GM19240 (cell line): ENCODE measurements at regions not wholly inside any gene's neighbourhood (a gene's known extent, or its start where the extent isn't known, plus 50 kb on each side); places are given as distances from the start of the nearest gene placed in this dataset.
"Not testable (repeated sequence)": the region's sequence is repeated elsewhere in the genome, so short reads cannot be mapped to it uniquely, and the experiment has no call there.

Experiments used
- DNase-seq: peaks from one replicate; pipeline ENCODE4 v3.0.0; 2011; ENCODE audit warnings: low spot score; ENCODE audit not compliant: insufficient read length

DNA sequence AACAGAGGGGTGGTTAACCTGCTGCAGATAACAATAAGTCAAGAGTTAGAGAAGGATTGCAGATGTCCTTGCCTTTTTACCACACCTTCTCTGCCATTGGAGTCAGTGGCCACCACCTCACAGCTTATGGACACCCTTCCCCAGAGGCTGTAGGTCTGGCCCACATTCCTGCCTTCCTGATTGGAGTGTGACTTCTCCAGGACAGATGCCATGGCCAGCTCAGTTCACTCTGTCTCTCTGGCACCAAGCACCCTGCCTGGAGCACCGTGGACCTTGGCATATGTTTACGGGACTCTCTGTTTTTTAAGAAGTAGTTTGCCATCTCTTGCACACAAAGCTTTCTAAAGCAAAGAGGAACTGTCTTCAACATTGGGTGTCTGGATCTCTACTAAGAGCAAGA, 323.8 kb downstream of the BCL2L11 start:
- DNase-seq, result not testable (repeated sequence)

DNA sequence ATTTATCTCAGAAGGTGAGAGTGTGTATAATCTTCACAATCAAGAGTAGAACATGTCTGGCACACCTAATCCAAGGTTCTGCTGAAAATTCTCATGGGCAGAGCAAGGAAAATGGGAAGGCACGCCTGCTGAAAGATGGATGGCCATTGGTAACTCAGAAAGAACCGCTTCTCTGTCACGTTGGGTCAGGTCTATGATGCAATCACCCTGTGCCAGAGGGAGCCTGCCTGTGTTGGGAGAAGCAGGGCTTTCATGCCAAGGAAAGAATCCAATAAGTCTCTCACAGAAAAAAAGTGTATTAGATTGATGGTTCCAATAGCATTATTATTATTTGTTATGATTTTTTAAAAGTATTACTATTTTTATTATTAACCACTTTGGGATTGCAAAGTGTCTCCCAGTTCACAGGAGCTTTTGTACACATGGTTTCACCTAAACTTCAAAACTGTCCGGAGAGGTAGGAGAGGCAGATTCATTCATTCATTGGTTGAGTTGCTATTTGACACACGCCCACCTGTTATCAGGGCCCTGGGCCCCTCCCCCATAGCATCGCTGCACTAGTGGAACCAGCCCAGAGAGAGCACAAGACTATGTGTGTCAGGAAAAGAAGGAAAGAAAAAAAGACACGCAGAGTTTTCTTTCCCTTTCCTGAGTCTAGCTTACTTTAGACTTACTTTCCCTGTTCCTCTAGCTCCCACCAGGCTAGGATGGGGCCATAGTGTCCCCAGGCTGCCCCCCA, 324.6 kb downstream of the BCL2L11 start:
- DNase-seq, result not testable (repeated sequence)

DNA sequence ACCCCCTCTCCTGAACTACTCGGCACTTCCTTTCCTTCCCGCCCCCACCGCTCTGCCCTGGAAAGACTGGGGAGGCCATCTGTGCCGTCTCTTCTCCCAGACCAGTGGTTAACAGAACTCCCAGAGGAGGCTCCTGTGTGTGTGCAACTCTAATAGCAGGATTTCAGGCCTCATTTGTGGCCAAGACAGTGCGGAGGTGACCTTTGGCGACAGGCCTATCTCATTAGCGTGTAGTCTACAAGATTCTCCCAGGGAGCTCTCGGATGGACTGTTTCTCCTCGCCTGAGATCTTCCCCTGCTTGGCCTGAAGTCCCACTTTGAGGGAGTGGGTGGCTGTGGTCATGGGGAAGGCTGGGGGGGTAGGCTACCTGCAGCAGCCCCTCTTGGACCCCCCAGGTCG, 325.2 kb downstream of the BCL2L11 start:
- DNase-seq, result not testable (repeated sequence)

DNA sequence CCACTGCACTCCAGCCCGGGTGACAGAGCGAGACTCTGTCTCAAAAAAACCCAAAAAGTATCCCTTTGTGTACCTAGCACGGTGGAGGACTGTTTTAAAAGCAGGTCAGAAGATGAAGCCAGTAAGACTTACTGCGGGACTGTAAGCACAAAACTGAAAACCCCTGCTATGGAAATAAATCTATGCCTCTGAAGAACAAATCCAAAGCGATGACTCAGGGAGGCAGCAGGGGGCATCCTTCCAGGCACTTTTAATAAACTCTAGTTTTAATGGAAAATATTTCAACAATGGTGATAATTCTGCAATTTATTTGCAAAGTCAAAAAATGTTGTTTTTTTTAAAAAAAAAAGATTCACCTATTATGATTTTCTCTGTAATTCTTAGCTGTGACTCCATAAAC, 326.8 kb downstream of the BCL2L11 start:
- DNase-seq, result not testable (repeated sequence)

DNA sequence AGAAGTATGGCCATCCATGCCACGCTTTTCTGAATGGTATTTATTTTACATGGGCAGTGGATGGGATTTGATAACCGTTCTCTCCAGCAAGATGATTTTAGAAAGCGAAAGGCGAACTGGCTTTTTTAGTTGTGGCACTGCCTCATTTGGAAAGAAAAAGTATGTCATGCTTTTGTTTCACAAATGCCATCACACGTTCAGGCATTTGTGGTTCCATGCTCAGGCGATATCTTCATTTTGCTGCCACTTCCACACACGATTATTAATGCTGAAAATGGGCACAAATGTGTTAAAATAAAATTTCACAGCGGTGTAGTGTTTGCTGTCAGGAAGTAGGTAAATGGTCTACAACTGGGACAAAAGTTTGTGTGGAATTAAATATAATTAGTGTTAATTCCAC, 328.1 kb downstream of the BCL2L11 start:
- not testable (repeated sequence) for DNase-seq

DNA sequence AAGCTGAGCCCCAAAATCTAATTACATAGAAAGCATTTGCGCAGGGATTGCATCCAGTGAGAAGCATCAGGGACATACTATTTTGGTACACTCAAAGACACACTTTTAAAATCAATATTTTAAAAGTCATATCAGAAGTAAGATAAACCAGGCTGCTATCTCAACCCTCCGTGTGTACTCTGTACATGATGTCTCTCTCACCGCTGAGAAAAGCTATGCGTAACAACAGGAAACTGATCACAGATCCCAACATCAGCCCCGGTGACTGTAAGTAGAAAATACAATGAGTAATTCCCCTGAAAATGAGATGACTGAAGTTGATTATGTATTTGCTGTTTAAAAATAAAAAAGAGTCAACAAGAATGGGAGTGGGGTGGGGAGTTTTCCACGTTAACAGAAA, 329.8 kb downstream of the BCL2L11 start:
- not testable (repeated sequence) for DNase-seq

DNA sequence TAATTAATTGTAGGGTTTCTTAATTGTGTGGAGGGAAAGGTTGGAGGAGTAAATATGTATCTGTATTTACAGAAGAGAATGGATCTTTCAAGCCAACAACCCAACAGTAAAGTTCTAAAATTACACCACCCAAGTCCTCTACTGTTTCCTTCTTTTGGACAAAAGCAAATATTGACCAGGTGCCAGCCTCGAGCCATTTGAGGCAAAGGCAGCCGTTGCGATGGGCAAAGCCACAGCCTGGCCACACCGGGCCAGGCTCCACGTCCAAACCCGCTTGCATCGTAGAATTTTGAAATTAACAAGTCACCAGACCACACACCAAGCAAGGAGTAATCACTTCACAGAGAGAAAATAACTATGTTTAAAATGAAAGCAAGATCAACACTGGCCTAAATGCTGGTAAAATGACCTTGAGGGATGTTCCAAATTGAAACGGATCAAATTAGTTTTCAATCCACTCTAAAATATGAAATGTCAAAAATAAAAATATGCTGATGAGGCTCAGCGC, 331.0 kb downstream of the BCL2L11 start:
- not testable (repeated sequence) for DNase-seq

DNA sequence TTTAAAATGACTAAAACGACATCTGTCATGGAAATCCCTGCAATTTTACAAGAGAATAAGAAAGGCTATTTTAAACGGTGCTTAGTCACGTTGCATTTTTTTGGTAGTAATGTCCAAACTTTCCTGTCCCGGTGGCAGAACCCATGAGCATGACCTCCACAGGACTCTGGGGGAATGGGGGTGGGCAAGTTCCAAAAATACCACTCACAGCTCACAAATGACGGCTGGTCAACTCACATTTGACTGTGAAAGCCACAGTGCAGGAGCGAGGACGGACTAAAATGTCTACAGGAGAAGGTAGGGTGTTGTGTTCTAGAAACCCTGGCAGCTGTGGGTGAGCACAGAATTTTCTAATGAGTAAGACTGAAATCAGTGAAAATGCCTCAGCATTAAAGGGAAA, 331.5 kb downstream of the BCL2L11 start:
- DNase-seq, result not testable (repeated sequence)

DNA sequence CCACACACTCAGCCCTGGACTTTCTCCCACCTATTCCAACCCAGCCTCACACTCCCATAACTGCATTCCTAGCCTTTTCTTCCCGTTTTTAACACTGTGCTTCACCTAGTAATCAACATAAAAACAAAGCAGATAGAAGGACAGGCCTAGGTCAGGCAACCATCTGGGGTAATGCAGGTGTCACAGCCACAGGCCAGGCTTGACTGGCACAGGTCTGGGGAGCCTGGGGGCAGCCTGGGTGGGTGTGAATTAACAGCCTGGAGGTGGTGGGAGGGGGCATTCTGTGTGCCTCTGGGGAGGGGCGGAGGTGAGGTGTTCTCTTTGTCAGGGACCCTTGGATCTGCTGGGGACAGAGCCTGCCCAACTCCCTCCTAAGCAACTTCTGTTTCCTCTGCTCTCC, 332.6 kb downstream of the BCL2L11 start:
- not testable (repeated sequence) for DNase-seq

DNA sequence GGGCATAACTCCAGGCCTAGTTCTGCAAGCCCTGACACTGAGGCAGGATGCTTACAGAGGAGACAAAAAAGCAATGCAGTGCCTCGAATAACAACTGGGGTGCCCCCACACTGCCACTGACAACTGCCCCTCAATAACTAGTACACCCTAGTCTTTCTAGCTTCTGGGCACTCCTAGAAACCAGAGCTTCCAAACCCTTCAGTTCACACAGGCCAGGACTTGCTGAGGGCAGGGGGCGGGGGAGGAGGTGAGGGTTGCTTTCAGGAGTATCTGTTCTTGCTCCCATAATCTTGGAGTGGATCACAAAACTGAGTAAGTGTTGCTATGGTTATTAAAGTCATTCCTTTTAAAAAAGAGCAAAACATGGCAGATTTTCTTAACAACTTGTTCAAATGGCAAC, 333.1 kb downstream of the BCL2L11 start:
- not testable (repeated sequence) for DNase-seq

DNA sequence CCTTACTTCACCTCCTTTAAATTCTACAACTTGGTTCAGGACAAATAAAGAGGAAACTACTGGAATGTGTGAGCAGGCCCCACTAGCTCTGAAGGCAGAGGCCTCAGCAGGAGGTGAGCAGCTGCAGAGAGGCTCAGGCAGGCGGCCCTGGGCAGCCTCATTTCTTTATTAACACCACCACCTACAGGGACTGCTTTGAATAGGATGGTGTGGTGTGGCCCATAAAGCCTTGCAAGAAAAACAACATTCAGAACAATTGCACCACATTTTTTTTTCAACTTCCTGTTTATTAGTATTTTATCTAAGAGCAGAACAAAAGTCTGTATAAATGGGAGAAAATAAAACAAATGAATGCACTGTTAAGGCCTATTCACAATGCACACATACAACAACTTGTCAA, 333.7 kb downstream of the BCL2L11 start:
- not testable (repeated sequence) for DNase-seq

DNA sequence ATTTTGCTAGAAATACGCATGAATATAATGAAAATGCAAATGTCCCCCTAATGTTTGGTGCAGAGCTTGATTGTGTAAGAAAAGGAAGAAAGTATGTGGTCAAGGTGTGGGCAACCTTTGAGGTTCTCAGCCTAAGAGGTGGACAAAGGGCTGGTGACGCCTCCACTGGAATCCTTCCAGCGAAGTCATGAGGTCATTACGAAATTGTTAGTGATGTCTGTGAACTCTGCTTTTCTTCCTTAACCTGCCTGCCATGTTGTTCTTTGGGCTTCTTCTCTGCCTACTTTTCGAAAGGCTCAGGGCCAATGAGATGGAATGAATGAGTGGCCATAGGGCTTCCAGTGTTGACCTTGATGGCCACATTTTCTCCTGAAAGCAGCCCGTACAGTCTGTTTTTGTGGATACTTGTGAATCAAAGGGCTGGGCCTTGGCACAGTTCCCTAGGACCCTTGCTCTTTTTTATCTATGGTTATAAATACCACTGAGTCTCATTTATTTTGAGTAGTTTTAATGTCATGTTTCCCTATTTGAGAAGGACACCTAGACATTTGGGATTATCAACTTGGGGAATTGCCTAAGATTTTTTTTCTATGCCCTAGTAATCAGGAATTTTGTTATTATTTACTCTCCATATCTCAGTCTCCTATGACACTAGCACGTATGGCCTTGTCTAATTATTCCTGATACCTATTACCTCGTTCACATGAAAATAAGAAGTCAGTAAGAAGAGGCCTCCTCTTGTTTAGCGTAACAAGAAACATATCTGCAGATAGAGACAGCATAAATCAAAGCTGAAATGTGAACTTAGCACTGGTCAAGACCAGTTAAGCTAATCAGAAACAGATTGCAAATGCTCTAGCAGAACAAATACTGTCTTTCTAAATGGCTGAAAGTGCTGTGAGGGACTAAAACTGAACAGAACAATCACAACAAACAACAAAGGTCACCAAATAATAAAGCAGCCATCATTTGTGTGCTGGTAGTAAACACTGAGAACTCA, 334.6 kb downstream of the BCL2L11 start:
- not testable (repeated sequence) for DNase-seq

DNA sequence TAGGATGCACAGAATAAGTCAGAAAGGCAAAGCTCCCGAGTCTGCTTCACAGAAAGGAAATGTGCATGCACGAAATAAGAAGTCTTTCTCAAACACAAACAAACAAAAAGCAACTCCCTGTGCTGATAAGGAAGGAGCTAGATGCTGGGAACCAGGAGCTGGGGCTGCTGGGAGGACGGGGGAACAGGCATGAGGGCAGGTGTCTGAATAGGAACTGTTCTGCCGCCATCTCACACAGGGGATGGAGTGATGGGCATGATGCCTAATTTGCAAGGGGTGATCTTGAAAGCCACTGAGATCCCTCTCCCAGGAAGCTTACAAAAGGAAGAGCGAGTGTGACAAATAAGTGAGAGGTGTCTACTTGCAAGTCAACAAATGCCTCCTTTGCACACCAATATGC, 336.5 kb downstream of the BCL2L11 start:
- DNase-seq, result not testable (repeated sequence)

DNA sequence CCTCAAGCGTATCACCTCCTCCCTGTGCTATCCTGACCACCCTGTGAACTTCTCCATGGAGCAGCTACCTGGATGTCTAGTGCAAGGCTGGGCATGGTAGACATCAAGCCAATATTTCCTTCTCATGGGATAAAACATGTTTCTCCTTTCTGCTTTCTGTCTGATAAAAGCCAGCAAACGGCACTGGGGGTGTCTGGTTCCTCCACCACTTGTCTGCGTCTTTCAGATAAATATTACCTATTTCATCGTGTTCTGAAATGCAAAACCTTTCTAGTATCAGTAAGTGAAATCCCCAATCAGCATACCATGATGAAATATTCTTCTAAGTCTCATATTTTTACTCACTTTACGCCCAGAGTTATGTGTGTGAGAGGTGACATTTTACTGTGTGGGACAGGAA, 340.2 kb downstream of the BCL2L11 start:
- DNase-seq, result not testable (repeated sequence)

DNA sequence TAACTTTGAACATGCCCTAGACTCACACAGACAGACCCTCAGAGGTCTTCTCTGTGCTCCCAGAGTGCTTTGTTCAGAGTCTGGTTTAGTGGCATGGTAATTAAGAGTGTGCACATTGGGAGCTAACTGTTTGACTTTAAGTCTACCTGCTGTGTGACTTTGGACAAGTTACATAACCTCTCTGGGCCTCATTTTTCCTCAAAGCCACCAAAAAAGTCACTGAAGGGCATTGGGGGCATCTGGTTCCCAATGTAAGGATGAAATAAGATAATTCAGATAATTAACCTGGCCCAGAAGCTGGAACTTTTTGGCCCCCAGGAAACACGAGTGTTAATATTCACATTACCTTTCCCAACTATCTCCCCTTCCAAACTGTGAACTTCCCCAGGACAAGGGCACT, 341.1 kb downstream of the BCL2L11 start:
- not testable (repeated sequence) for DNase-seq

DNA sequence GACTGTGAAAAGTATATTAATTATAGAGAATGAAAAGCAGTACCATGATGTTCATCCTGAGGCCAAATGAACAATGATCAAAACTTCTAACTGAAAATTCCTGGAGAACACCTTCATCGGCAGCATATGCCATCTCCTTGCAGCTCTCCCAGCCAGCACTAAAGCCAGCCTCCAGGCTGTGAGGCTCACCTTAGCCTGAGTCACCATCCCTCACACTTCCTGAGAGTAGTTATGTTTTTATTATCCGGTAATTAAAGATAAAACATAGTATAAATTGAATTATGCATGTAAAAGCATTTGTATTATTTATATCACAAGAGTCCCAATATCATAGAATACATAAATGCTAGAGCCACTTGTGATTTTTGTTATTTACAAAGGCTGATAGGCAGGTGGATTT, 341.9 kb downstream of the BCL2L11 start:
- not testable (repeated sequence) for DNase-seq

DNA sequence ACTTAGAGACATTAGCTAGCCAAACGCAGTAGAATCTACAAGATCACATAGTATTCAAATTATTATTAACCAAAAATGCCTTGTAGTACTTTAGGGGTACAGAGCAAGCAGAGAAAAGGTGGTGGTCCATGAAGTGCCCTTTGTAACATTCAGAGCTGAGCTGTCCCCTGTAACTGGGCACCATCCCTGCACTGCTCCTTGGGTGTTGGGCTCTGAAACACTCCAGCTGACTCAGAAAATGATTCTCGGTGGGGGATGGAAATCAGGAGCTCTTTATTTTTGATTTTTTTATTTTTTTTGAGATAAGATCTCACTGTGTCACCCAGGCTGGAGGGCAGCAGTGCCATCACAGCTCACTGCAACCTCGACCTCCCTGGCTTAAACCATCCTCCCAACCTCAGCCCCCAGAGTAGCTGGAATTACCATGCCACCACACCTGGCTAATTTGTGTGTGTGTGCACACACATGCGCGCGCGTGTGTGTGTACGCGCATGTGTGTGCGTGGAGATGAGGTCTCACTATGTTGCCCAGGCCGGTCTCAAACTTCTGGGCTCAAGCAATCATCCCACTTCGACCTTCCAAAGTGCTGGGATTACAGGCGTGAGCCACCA, 342.6 kb downstream of the BCL2L11 start:
- DNase-seq, result not testable (repeated sequence)

DNA sequence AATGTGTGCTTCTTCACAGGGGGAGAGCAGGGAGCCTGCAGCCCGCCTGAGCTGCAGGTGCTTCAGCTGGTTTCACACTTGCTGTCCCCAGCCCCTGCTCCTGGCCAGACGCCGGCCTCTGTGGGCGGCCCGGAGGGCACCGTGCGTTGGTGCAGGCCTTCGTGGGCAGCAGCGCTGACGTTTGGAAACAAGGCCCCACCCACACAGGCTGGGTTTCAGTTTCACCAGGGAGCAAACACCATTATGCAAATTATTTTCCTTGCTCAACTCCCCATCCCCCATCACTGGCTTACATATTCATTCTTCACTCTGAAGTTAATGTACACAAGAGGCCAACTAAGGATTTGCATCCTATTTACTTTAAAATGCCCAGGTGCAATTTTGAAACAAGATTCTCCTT, 343.2 kb downstream of the BCL2L11 start:
- DNase-seq, result not testable (repeated sequence)

DNA sequence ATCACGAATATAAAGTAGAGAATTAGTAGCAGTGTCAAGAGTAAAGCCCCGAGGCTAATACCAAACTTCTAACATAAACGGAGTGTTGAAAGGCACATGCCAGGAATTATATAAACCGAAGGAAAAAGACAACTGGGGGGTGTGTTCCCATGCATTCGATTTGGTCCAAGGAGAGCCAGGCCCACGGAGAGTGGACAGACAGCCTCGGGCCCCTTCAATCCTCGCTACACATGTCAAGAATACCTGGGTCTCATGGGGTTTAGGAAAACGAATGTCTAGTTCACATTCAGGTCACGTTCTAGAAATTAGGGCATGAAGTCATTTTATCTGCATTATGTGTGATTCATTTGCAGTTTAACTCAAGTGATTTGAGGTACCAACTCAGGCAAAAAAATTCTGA, 343.7 kb downstream of the BCL2L11 start:
- not testable (repeated sequence) for DNase-seq

DNA sequence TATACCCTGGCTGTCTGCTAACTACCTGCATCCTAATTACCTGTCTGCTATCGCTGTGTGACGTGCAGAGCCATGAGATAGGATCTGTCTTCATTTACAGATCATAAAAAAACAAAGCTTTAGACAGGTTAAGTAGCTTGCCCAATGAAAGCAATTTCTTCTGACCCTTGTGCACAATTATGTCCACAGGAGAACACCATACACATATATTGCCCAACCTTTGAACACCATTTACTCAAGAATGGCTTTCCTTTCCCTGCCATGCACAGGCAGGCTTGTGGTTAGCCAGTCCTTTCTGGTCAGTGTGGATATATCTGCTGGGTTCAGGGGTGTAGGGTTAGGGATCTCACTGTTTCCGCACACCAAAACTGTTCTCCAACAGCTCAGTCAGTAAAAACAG, 344.8 kb downstream of the BCL2L11 start:
- DNase-seq, result not testable (repeated sequence)

DNA sequence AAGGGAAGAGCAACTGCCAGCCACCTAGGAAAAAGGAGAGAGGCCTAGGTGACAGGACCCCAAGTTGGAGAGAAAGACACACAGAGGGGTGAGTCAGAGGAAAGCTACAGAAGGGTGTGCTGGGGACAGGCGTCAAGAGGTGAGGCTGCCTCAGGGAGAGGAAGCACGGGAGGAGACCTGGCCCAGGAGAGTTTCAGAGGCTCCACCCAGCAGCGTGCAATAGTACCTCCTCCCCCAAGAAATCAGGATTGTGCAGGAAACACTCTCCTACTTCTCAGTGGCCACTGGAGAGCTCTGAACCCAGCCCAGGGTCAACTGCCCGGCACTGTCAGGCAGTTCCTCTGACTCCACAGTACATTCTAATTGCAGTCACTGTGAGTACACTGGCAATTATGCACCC, 346.0 kb downstream of the BCL2L11 start:
- not testable (repeated sequence) for DNase-seq
